Natural killer cell (primary cell): ENCODE measurements at regions not wholly inside any gene's neighbourhood (a gene's known extent, or its start where the extent isn't known, plus 50 kb on each side); places are given as distances from the start of the nearest gene placed in this dataset.

ENCODE experiments used
- ATAC-seq, 3 donors: fragments of 150-1000 bp in 2 of 3; fragments of 200-7000 bp in 1 of 3; cut with Tn5 transposase; 1 replicate in 1 of 3; 2 replicates in 2 of 3; pipeline ENCODE4 v1.10.0; 2021; ENCODE audit warnings: mild to moderate bottlenecking in 2 of 3, moderate library complexity in 2 of 3
- DNase-seq, 2 donors: peaks; one replicate each; pipeline versions ENCODE4 v3.0.0 to v3.0.0-alpha.2; 2013 to 2021; ENCODE audit warnings: mixed read lengths in 1 of 2
- H3K27ac ChIP-seq: one replicate; pipeline ENCODE4 v1.5.1; 2013; ENCODE audit warnings: mild to moderate bottlenecking, low read length
- H3K27me3 ChIP-seq: one replicate; pipeline ENCODE4 v1.6.1; 2013; ENCODE audit warnings: low read length; ENCODE audit not compliant: control insufficient read depth, insufficient read depth
- H3K36me3 ChIP-seq: one replicate; pipeline ENCODE4 v1.6.1; 2013; ENCODE audit warnings: low read length; ENCODE audit not compliant: control insufficient read depth, insufficient read depth
- H3K4me1 ChIP-seq: one replicate; pipeline ENCODE4 v1.6.1; 2013; ENCODE audit warnings: low read length; ENCODE audit not compliant: control insufficient read depth, insufficient read depth
- H3K4me3 ChIP-seq: one replicate; pipeline ENCODE4 v1.5.1; 2013; ENCODE audit warnings: low read length
- H3K9me3 ChIP-seq: one replicate; pipeline ENCODE4 v1.6.1; 2013; ENCODE audit warnings: low read length; ENCODE audit not compliant: control insufficient read depth, insufficient read depth
- H3K27ac Mint-ChIP-seq, 2 donors: one replicate each; pipeline ENCODE4 v1.8.0; 2022; ENCODE audit warnings: mild to moderate bottlenecking in 2 of 2, mixed read lengths in 2 of 2, moderate library complexity in 1 of 2
- H3K27me3 Mint-ChIP-seq, 2 donors: one replicate each; pipeline ENCODE4 v1.8.0; 2022; ENCODE audit warnings: low read depth in 2 of 2, mixed read lengths in 2 of 2
- H3K36me3 Mint-ChIP-seq: one replicate; pipeline ENCODE4 v1.8.0; 2022; ENCODE audit warnings: mixed read lengths
- H3K4me1 Mint-ChIP-seq, 2 donors: one replicate each; pipeline ENCODE4 v1.8.0; 2022; ENCODE audit warnings: mixed read lengths in 2 of 2
- H3K4me3 Mint-ChIP-seq: one replicate; pipeline ENCODE4 v1.8.0; 2022; ENCODE audit warnings: mild to moderate bottlenecking, moderate library complexity, mixed read lengths
- H3K9me3 Mint-ChIP-seq, 2 donors: one replicate each; pipeline ENCODE4 v1.8.0; 2022; ENCODE audit warnings: mixed read lengths in 2 of 2
- WGBS: methylation state at CpG from one replicate; pipeline ENCODE4 v1.1.7; 2013; ENCODE audit warnings: missing lambda C conversion rate; ENCODE audit not compliant: insufficient coverage; 5-methylcytosine and 5-hydroxymethylcytosine counted together
- intact Hi-C: fragments of 100-400 bp; cut with micrococcal nuclease; formaldehyde crosslinking; loops from one replicate; pipeline ENCODE4 v1.14.2; 2022
- TF ChIP-seq, protein P1 (sequence below): fragments of 200-600 bp; IDR thresholded peaks from one replicate; pipeline ENCODE4 v1.8.0; 2022; ENCODE audit warnings: antibody characterized with exemption

DNA sequence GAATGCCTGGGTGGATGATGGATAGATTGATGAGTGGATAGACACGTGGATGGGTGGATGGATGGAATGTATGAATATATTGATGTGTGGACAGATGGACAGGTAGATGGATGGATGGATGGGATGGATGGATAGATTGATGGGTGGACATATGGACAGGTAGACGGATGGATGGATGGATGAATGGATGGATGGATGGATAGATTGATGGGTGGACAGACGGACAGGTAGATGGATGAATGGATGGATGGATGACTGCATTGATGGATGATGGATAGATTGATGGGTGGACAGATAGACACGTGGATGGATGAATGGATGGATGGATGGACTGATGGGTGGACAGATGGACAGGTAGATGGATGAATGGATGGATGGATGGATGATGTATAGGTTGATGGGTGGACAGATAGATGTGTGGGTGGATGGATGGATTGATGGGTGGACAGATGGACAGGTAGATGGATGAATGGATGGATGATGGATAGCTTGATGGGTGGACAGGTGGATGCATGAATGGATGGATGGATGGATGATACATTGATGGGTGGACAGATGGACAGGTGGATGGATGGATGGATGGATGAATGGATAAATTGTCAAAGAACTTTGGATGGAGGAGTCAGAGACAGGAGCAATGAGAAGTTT, 171.4 kb upstream of the AFDN start:
- no peaks in the 10 kb centered on the region for H3K27me3 Mint-ChIP-seq
- no peak overlapping the region for H3K27ac Mint-ChIP-seq
- no peaks in the 10 kb centered on the region for H3K4me1 Mint-ChIP-seq
- intact Hi-C loops = no loop called here
- Histone ChIP-seq H3K27ac (no peak overlapping the region), H3K4me1 (no peaks in the 10 kb centered on the region), H3K27me3 (no peaks in the 10 kb centered on the region), H3K4me3 (no peak overlapping the region), H3K9me3 (peaks cover 3% of the 10 kb centered on the region), H3K36me3 (no peaks in the 10 kb centered on the region)
- DNase-seq = no peak
- H3K36me3 Mint-ChIP-seq = no peaks in the 10 kb centered on the region
- ATAC-seq = no peak
- 84% methylated on average over 4 of the region's 4 CpGs for WGBS
- TF ChIP-seq, protein P1, sequence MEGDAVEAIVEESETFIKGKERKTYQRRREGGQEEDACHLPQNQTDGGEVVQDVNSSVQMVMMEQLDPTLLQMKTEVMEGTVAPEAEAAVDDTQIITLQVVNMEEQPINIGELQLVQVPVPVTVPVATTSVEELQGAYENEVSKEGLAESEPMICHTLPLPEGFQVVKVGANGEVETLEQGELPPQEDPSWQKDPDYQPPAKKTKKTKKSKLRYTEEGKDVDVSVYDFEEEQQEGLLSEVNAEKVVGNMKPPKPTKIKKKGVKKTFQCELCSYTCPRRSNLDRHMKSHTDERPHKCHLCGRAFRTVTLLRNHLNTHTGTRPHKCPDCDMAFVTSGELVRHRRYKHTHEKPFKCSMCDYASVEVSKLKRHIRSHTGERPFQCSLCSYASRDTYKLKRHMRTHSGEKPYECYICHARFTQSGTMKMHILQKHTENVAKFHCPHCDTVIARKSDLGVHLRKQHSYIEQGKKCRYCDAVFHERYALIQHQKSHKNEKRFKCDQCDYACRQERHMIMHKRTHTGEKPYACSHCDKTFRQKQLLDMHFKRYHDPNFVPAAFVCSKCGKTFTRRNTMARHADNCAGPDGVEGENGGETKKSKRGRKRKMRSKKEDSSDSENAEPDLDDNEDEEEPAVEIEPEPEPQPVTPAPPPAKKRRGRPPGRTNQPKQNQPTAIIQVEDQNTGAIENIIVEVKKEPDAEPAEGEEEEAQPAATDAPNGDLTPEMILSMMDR = no peak
- no peak overlapping the region for H3K4me3 Mint-ChIP-seq
- H3K9me3 Mint-ChIP-seq = no peaks in the 10 kb centered on the region

DNA sequence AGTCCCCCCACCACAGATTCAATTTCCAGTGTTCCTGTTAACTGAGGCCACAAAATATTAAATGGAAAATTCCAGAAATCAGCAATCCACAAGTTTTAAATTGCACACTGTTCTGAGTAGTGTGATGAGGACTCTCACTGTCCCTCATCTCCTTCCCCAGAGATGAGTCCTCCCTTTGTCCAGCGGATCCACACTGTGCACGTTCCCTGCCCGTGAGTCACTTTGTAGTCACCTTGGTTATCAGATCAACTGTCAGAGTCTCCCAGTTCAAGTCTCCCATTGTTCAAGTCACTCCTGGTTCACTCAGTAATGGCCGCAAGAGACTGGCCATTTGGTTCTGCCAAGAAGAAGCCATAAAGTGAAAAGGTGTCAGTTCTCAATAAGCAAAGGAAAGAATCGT, 168.6 kb upstream of the AFDN start:
- WGBS = 95% methylated on average over 5 of the region's 5 CpGs
- H3K27me3 ChIP-seq = no peaks in the 10 kb centered on the region
- H3K36me3 Mint-ChIP-seq = no peaks in the 10 kb centered on the region
- no peaks in the 10 kb centered on the region for H3K36me3 ChIP-seq
- TF ChIP-seq, protein P1 = no peak
- no peaks in the 10 kb centered on the region for H3K9me3 ChIP-seq
- H3K4me1 ChIP-seq = no peaks in the 10 kb centered on the region
- no peak overlapping the region for H3K27ac ChIP-seq
- no peaks in the 10 kb centered on the region for H3K9me3 Mint-ChIP-seq
- no peak overlapping the region for H3K4me3 Mint-ChIP-seq
- ATAC-seq = no peak
- intact Hi-C loops = no loop called here
- no peak overlapping the region for H3K27ac Mint-ChIP-seq
- no peak overlapping the region for H3K4me3 ChIP-seq
- no peak for DNase-seq
- H3K4me1 Mint-ChIP-seq = no peaks in the 10 kb centered on the region
- H3K27me3 Mint-ChIP-seq = no peaks in the 10 kb centered on the region

DNA sequence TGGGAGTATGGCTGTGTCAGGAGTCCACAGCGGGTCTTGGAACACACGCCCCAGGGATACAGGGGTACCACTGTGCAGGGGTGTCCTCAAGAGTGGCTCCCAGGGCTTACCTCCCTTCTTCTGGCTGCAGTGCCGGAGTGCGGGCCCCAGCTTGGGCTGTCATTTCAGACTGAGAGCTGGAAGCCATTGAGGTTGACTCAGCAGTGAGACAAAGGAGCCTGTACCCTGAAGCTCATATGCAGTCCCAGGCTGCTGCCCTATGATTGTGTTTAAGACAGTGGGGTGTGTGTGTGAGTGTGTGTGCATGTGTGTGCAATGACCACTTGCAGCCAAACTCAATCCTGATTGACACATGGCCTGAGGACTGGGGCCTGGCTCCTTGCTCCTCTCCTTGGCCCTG, 167.7 kb upstream of the AFDN start:
- H3K4me1 Mint-ChIP-seq = no peaks in the 10 kb centered on the region
- WGBS = 93% methylated on average over 4 of the region's 4 CpGs
- ATAC-seq (no peak), DNase-seq (no peak)
- Histone ChIP-seq H3K27ac (no peak overlapping the region), H3K27me3 (no peaks in the 10 kb centered on the region), H3K4me1 (no peaks in the 10 kb centered on the region), H3K9me3 (no peaks in the 10 kb centered on the region), H3K4me3 (no peak overlapping the region), H3K36me3 (no peaks in the 10 kb centered on the region)
- intact Hi-C loops = no loop called here
- H3K27ac Mint-ChIP-seq = no peak overlapping the region
- H3K36me3 Mint-ChIP-seq = no peaks in the 10 kb centered on the region
- TF ChIP-seq, protein P1 = no peak
- no peak overlapping the region for H3K4me3 Mint-ChIP-seq
- no peaks in the 10 kb centered on the region for H3K27me3 Mint-ChIP-seq
- H3K9me3 Mint-ChIP-seq = no peaks in the 10 kb centered on the region

DNA sequence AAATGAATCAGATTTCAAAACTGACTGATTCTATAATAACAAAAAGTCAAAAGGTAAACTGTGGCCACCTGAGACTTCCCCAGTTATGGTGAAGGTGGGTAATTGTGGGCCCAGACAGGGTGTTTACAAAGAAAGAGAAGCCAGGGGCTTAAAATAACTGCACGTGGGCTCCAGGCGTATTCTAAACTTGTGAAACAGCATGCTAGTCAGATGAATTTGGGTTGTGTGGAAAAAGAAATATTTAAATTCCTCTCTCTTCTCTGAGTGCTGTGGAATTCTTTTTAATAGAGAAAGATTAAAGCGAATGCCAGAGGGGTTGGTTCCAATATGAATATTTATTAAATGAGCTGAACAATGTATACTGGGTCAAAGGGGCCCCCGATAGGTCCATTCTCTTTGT, 166.3 kb upstream of the AFDN start:
- DNase-seq = no peak
- Histone ChIP-seq H3K9me3 (no peaks in the 10 kb centered on the region), H3K36me3 (no peaks in the 10 kb centered on the region), H3K27me3 (no peaks in the 10 kb centered on the region), H3K4me3 (no peak overlapping the region), H3K27ac (no peak overlapping the region), H3K4me1 (no peaks in the 10 kb centered on the region)
- Mint-ChIP-seq H3K36me3 (no peaks in the 10 kb centered on the region), H3K4me3 (no peak overlapping the region), H3K9me3 (no peaks in the 10 kb centered on the region), H3K27ac (no peak overlapping the region), H3K4me1 (no peaks in the 10 kb centered on the region), H3K27me3 (no peaks in the 10 kb centered on the region)
- ATAC-seq = no peak
- 93% methylated on average over 4 of the region's 4 CpGs for WGBS
- intact Hi-C loops = no loop called here
- TF ChIP-seq, protein P1 = no peak
